T-helper 9 cell (primary cell): ENCODE measurements at regions not wholly inside any gene's neighbourhood (a gene's known extent, or its start where the extent isn't known, plus 50 kb on each side); places are given as distances from the start of the nearest gene placed in this dataset.

ENCODE experiments used
- DNase-seq: peaks from one replicate; pipeline ENCODE4 v3.0.0-alpha.2; 2020

- no peak for DNase-seq
Observed at GRCh38 chr10:78188446-78188845, 154.8 kb downstream of the RPS24 start.

DNA sequence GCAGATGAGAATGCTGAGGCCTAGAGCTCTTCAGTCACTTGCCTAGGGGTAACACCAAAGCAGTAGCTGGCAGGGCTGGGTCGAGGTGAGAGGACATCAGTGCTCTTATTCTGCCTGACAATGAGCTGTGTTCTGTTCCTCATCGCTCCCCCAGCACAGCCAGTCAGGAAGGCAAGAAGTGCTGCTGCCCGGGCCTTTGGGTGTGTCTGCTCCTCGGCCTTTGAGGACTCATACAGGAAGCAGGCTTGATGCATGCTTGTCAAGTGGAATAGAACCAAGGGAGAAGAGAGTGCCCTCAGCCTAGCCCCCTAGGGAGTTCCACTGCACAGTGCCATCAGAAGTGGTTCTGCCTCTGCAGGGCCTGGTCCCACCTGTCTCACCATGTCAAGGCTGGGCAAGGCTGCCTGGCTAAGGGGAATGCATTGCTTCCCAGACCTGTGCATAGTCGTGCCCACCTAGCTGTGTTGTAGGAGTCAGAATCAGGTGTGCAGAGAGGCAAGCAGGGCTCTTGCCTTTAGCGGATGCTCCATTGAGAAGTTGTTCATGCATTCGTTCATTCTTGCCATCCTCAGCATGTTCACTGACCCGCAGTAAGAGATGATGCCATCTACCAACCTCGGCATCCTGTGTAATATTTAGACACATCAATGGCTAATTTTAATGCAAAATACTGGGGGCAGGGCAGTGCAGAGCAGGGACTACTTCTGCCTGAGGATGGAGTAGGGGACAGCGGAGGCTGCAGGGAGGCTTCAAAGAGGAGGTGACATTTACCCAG, 156.6 kb downstream of the RPS24 start:
- no peak for DNase-seq

DNA sequence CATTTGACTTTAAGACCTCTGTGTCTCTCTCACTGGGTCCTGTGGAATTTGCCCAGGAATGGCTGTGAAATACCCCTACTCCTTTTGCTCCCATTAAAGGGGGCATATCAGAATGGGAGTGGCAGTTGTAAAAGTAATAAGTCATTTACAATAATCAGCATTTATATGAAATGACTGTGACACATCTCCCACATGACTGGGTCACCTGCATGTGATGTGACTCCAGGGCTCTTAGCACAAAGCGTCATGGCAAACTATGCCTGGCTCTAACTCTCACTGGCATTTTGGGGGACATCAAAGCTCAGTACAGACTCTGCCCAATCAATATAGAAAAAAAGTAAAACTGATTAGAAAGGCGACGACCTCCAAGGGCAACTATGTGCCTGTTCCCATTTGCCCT, 157.6 kb downstream of the RPS24 start:
- no peak for DNase-seq

GRCh38 chr10:78193189-78193588, 159.5 kb downstream of the RPS24 start:
- no peak for DNase-seq

DNA sequence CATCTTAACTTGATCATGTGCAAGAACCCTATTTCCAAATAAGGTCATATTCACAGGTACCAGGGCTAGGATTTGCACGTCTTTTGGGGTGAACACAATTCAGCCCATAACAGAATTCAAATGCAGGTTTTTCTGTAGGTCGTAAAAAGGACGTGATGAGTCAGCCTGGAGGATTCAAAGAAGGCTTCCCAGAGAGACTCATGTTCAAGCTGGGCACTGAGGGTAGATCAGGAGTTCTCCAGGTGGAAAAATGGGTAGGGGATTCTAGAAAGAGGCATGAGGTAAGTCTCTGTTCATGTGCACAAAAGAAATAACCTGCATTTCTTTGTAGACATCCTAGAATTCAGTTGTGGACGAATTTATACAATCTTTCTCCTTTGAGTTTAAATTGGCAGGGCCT, 160.4 kb downstream of the RPS24 start:
- DNase-seq: no peak

DNA sequence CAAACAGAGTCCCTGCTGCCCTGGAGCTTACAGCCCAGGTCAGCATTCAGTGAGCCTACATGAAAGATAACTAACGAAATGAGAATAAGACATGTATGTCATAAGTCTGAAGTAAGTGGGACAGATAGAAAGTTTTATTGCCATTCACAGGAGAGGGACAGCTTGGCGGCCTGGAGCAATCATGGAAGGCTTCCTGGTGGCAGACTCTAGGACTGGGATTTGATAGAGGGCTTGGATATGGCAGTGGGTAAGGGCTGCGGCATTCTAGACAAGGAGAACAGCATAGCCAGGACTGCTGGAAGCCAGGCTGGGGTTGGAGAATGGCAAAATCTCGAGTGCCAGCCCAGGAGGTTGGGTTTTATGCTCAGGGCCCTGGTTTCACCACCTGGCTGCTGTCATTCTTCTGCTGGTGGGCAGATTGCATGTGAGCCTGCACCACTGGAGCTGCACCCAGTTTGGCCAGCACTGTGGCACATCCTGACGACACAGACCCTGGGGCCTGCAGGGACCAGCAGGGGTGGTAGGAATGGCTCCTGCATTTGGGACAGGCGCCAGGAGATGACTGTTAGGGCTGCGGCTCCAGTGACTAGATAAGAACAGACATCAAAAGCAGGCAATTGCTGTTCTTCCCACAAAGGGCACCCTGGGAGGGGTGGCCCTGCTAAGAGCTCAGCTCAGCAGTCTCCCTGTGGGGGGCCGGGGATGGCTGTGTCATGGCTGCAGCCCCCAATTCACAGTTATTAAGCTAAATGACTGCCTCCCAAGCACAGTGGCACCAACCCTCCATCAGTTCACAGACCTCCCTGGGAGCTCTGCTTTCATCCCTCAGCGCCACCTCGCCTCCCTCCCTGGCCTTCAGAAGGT, 161.1 kb downstream of the RPS24 start:
- DNase-seq: no peak

GRCh38 chr10:78196396-78196795, 162.7 kb downstream of the RPS24 start:
- DNase-seq: no peak

- DNase-seq: no peak
Observed at GRCh38 chr10:78196964-78197363, 163.3 kb downstream of the RPS24 start.

GRCh38 chr10:78197628-78198272, 164.1 kb downstream of the RPS24 start:
- no peak for DNase-seq

DNA sequence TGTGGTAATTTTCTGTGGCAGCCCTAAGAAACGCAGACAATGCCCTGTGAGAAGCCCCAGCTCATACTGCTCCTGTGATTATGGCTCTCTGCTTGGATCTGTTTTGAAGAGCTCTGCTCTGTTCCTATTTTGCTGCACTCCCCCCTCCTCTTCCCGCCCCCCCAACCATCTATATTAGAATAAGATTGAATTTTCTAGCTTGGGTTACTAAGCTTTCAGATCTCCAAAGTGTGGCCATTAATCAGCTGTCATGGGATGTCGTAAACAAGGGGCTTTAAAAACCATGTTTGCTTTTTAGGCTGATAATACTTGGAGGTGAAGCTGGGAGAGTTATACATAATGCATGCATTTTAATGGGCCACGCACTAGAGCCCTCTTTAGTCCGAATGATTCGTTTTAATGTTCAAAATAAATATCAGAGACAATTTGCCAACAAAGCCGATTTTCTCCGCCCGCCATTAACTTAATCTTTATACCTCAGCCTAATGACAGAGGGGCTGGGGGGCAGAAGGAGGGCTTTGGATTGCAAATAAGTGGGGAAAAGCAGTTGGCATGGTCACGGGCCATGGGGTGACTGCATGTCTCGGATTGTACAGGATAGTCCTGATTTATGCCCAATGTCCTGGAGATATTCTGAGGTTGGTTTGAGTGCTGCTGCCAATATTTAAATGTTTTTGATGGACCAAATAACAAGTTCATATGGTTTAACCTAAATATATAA, 165.5 kb downstream of the RPS24 start:
- DNase-seq: no peak

DNA sequence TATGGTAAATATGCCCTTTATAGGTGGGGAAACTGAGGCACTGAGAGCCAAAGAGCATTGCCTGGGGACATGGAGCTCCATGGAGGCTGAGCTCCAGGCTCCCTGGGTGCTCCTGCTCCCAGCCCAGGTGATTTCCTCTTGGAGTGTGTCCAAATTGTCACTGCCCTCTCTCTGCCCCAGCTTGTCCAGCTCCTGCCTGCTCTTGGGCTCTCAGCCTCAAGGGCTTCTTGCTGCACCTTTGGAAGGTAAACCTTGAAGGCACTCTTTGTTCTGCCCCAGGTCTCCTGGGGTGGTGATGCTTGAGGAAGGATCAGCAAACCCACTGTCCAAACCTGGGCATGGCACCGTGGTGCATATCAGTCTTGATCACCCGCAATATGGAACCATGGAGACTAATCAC, 166.1 kb downstream of the RPS24 start:
- no peak for DNase-seq

GRCh38 chr10:78200686-78201085, 167.0 kb downstream of the RPS24 start:
- no peak for DNase-seq

DNA sequence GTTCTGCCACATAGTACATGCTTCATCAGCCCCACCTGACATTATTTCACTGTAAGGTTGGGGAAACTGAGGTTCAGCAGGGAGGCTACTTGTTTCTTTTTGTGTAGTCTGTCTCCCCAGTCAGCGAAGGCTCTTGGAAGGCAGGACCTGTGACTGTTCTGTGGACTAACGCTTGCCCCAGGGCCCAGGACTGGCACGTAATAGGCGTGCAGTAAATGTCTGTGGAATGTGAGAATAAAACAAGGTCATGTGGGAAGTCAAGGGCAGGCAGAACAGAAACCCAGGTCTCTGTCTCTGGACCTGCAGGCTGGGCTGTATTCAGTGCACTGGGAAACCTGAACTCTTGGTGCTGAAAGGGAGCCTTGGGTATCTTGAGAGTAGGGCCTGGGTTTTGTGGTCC, 168.7 kb downstream of the RPS24 start:
- no peak for DNase-seq

GRCh38 chr10:78203915-78204818, 170.5 kb downstream of the RPS24 start:
- DNase-seq: no peak

GRCh38 chr10:78205457-78206016, 171.9 kb downstream of the RPS24 start:
- DNase-seq: no peak

- DNase-seq: no peak
Observed at GRCh38 chr10:78207216-78207615, 173.6 kb downstream of the RPS24 start.

- no peak for DNase-seq
Observed at GRCh38 chr10:78207776-78208175, 174.1 kb downstream of the RPS24 start.

DNA sequence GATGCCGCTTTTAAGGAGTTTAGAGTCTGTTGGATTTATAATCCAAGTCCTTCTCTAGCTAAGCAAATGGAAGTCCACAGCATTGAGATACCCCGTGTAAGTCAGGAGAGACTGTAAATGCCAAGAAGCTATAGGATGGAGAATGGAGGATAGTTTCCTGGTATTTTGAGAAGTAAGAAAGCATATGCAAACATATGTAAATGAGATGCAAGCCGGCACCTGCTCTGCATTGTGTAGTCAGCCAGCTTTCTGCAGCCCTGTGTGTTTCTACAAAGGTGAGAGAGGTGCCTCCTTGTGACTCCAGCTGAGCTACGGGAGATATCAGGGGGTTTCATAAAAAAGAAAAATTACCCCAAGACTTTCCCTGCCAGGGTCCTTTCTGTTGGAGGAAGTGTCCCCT, 176.3 kb downstream of the RPS24 start:
- no peak for DNase-seq

- no peak for DNase-seq
Observed at GRCh38 chr10:78210548-78210947, 176.9 kb downstream of the RPS24 start.

GRCh38 chr10:78210976-78211375, 177.3 kb downstream of the RPS24 start:
- no peak for DNase-seq

GRCh38 chr10:78211561-78212051, 177.9 kb downstream of the RPS24 start:
- DNase-seq: no peak
